PC-3 (cell line): ENCODE measurements at regions not wholly inside any gene's neighbourhood (a gene's known extent, or its start where the extent isn't known, plus 50 kb on each side); places are given as distances from the start of the nearest gene placed in this dataset.

Source experiments
- EZH2 ChIP-seq: fragments of 300-600 bp; sonication (generic); IDR thresholded peaks from one replicate; pipeline ENCODE4 v1.6.1; 2017; ENCODE audit warnings: antibody characterized with exemption, mild to moderate bottlenecking, low read length; ENCODE audit not compliant: unreplicated experiment
- TF ChIP-seq, protein P1 (sequence below): fragments of 300-600 bp; sonication (generic); conservative IDR thresholded peaks from 2 replicates; pipeline ENCODE4 v1.5.1; 2017; ENCODE audit warnings: antibody characterized with exemption, low read depth, mild to moderate bottlenecking, low read length

DNA sequence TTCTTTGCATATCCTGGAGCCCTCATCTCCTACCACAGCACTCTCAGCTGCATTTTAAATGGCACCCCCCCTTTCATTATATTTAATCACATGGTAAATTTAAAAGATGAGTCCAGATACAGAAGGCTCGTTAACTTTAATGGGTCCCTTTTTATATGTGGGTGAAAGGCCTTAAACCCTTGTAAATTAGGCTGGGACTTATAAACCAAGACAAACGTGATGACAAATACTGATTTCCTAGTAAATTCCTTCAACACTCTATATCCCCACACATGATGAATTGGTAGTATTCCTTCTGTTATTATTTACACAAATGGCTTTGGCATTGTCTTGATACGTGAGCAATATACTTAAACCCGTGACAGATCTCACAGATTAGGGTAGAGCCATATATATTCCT, 210.6 kb downstream of the CAAP1 start:
- TF ChIP-seq, protein P1, sequence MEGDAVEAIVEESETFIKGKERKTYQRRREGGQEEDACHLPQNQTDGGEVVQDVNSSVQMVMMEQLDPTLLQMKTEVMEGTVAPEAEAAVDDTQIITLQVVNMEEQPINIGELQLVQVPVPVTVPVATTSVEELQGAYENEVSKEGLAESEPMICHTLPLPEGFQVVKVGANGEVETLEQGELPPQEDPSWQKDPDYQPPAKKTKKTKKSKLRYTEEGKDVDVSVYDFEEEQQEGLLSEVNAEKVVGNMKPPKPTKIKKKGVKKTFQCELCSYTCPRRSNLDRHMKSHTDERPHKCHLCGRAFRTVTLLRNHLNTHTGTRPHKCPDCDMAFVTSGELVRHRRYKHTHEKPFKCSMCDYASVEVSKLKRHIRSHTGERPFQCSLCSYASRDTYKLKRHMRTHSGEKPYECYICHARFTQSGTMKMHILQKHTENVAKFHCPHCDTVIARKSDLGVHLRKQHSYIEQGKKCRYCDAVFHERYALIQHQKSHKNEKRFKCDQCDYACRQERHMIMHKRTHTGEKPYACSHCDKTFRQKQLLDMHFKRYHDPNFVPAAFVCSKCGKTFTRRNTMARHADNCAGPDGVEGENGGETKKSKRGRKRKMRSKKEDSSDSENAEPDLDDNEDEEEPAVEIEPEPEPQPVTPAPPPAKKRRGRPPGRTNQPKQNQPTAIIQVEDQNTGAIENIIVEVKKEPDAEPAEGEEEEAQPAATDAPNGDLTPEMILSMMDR = no peak
- TF ChIP-seq EZH2 = no peak
